Coronary artery (tissue), 2 donors: ENCODE measurements at regions not wholly inside any gene's neighbourhood (a gene's known extent, or its start where the extent isn't known, plus 50 kb on each side); places are given as distances from the start of the nearest gene placed in this dataset.

Experiments used
- DNase-seq: peaks from one replicate; pipeline ENCODE4 v3.0.0-alpha.2; 2017; ENCODE audit warnings: low spot score
- H3K27ac ChIP-seq, 2 donors: fragments of 200-600 bp; sonication (generic); one replicate each; pipeline ENCODE4 v1.5.1; 2016 to 2019
- H3K4me3 ChIP-seq: fragments of 200-600 bp; sonication (generic); 2 replicates; pipeline ENCODE4 v1.5.1; 2016; ENCODE audit warnings: mild to moderate bottlenecking, moderate library complexity
- CTCF ChIP-seq: fragments of 200-600 bp; sonication (generic); IDR thresholded peaks from one replicate; pipeline ENCODE4 v1.5.1; 2019; ENCODE audit warnings: antibody characterized with exemption

GRCh38 chr7:68537774-68538071, 1060.6 kb upstream of the AUTS2 start:
- Histone ChIP-seq H3K4me3 (no peak overlapping the region), H3K27ac (no peak overlapping the region)
- no peak for TF ChIP-seq CTCF
- DNase-seq = no peak

GRCh38 chr7:68542831-68543230, 1055.4 kb upstream of the AUTS2 start:
- no peak for DNase-seq
- H3K4me3 ChIP-seq = no peak overlapping the region
- H3K27ac ChIP-seq = no peak overlapping the region
- no peak for TF ChIP-seq CTCF

GRCh38 chr7:68544851-68545250, 1053.4 kb upstream of the AUTS2 start:
- DNase-seq = no peak
- no peak overlapping the region for H3K27ac ChIP-seq

GRCh38 chr7:68547181-68547580, 1051.1 kb upstream of the AUTS2 start:
- no peak for DNase-seq
- no peak overlapping the region for H3K4me3 ChIP-seq
- TF ChIP-seq CTCF = no peak
- H3K27ac ChIP-seq = no peak overlapping the region

More at GRCh38 chr7:68544851-68545250, 1053.4 kb upstream of the AUTS2 start:
- TF ChIP-seq CTCF = no peak
- no peak overlapping the region for H3K4me3 ChIP-seq

GRCh38 chr7:68547799-68548198, 1050.5 kb upstream of the AUTS2 start:
- no peak overlapping the region for H3K4me3 ChIP-seq
- DNase-seq = no peak
- no peak overlapping the region for H3K27ac ChIP-seq
- no peak for TF ChIP-seq CTCF

- TF ChIP-seq CTCF = no peak
- Histone ChIP-seq H3K4me3 (no peak overlapping the region), H3K27ac (no peak overlapping the region)
- DNase-seq = no peak
These were observed 1048.2 kb upstream of the AUTS2 start for GRCh38 chr7:68550027-68550426.

GRCh38 chr7:68550635-68551034, 1047.6 kb upstream of the AUTS2 start:
- DNase-seq = no peak
- Histone ChIP-seq H3K27ac (no peak overlapping the region), H3K4me3 (no peak overlapping the region)
- TF ChIP-seq CTCF = no peak
